GM21515 (cell line): ENCODE measurements at regions not wholly inside any gene's neighbourhood (a gene's known extent, or its start where the extent isn't known, plus 50 kb on each side); places are given as distances from the start of the nearest gene placed in this dataset.

ENCODE experiments used
- ATAC-seq: cut with Tn5 transposase; IDR thresholded peaks from one replicate; pipeline ENCODE4 v1.9.1; 2021; ENCODE audit not compliant: unreplicated experiment

DNA sequence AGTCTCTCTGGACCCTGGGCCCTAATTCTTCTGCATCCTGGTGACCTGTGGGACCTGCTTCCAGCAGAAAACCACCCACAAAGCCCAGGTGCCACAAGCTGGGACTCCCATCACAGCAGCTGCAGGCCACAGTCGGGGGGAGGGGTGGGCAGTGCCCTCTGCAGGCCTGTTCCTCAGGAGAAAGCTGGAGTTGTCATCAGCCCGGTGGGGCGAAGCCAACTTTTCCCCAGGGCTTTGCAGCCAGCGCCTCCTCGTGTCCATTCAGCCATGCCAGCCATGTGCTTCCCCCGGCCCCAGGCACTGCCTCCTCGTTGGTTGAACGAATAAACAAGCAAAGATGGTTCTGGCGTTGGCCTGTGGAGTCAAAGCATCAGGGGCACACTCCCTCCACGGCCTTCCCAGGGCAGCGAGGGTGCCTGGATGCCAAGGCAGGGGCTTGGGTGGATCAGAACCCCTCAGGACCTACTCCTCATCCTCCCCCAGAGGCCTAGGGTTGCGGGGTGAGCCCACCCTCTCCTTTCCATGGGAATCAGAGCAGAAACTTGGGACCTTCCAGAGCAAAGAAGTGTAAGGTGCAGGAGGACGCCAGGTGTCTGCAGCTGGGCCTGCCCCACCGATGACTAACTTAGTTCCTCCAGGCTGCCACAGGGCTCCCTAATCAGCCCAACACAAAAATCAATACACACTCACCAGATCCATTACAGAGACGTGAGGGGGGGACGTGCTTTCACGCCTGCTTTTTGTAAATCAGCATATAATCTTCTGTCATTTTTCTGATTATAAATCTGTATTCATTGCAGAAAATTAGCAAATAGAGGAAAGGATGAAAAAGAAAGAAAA, 75.7 kb upstream of the RAB6C start:
- no peak for ATAC-seq

DNA sequence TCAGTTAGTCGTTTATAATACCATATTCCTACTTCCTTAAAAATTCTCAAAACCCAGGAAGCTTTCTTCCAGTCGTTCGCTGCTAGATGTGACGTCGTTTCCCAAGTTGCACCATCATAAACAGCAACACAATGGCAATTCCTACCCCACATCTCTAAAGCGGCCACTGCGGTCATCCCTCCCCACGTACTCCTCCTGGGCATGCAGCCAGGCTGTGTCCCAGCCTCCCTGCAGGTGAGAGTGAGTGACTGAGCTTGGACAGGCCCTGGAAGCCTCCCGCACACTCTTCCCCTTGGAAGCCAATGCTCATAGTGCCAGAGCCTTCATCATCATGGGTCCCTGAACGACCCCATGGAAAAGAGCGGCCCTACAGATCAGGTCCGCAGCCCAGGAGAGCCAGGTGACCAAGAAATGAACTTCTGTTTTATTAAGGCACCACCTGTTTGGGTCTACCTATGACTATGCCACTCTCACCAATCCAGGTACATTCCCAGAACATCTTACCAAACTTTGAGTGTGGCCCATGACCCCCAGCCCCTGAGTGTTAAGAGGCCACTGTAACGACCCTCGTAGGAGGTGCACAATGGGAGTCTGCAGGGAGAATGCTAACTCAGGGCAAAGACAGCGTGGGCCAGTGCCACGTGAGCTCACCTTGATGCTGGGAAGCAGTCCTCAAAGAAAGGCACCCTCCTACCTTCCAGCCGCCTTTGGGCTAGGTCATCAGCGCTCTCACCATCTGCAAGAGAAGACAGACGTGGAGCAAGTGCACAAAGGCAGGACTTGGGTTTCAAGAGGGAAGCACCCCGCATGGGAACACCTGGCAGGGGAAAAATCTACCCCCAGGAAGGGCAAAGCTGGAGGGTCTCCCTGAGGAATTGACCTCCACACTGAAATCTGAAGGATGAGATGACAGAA, 74.7 kb upstream of the RAB6C start:
- ATAC-seq: no peak

DNA sequence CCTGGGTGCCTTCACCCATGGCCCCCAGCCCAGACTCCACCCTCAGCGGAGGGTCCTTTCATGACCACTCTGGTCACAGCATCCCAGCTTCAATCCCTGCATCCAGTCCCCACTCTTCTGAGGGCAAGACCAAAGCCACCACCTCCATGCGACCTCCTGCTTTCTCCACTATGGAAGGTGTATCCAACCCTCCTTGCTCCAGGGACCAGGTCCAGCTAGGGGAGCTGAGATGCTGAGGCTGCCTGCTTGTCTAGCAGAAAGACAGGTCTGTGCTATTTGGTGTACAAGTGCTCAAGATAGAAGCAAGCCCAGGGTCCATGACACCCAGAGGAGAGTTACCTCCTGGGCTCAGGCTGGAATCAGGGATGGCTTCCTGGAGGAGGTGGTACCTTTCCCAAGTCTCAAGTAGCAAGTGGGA, 73.8 kb upstream of the RAB6C start:
- ATAC-seq: no peak

GRCh38 chr2:129906139-129906860, 73.2 kb upstream of the RAB6C start:
- no peak for ATAC-seq

GRCh38 chr2:129906861-129907235, 72.6 kb upstream of the RAB6C start:
- no peak for ATAC-seq

- no peak for ATAC-seq
These were observed 72.0 kb upstream of the RAB6C start for GRCh38 chr2:129907256-129907998.

GRCh38 chr2:129908721-129909373, 70.6 kb upstream of the RAB6C start:
- no peak for ATAC-seq

GRCh38 chr2:129909651-129910418, 69.6 kb upstream of the RAB6C start:
- no peak for ATAC-seq

DNA sequence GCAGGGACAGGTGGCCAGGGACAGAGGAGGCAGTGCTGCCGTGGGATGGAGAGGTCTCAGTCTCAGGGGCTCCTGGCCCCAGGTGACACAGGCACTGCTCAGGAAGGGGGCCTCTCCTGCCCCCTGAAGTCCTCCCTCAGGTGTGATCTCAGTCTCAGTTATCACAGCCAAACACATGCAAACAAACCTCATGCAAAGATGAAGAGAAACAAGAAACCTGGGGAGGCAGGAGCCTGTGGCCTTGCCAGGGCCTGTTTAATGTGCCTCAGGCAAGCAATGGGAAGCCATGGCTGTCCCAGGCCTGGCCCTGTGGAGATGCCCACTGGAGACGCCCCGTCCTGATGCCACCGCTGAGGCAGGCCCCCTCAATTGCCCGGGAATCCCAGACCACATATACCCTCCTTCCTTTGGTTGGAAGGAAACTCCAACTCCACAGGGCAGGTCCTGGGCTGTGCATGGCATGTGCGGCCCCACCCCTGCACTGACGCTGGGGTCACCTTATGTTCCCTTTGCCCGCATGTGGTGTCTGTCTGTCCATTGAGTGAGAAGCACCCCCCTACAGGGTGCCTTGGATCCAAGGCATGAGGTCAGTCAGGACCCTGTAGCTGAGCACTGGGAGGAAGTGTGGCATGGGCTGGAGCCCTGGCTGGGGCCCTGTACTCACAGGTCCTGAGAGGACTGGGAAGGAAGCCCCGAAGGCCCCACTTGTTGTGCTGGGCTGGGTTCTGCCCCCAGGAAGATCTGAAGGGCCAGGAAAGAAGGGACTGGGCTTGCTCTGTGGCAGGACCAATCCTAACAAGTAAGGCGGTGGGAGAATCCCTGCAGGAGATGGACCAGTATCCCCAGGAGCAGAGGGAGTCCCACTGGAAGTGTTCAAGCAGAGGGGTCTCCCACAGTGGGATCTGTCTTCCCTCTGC, 68.8 kb upstream of the RAB6C start:
- no peak for ATAC-seq

GRCh38 chr2:129911363-129912065, 68.0 kb upstream of the RAB6C start:
- ATAC-seq: no peak

- no peak for ATAC-seq
These were observed 67.2 kb upstream of the RAB6C start for GRCh38 chr2:129912066-129912820.

- no peak for ATAC-seq
These were observed 66.4 kb upstream of the RAB6C start for GRCh38 chr2:129912871-129913694.

DNA sequence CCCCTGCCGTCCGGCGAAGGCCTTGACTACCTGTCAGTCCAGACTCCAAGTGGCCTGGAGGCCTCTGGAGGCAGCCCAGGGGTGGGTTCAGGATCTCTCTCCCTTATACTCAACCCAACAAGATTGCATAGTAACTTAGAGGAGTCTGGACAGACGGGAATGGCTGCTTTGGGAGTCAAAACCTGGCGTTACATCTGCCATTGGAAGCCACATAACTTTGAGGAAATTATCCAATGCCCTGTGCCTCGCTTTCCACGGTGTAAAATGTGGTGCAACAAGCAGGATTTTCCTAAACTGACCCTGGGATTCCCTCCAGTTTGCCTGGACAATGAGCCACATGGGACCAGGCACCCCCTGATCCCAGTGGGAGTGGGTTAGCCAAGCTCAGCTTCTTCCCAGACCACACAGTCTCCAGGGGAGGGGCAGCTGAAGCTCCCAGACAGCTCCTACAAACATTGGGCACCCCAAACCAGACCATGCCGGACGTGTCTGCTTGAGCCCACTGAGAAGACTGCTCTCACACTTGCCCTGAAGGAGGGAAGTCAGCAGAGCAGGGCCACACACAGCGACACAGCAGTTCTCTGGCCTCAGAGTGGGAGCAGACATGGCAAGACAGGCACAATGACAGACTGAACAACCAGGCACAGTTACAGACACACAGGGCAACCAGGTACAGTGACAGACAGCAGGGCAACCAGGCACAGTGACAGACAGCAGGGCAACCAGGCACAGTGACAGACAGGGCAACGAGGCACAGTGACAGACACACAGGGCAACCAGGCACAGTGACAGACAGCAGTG, 65.6 kb upstream of the RAB6C start:
- ATAC-seq: no peak

DNA sequence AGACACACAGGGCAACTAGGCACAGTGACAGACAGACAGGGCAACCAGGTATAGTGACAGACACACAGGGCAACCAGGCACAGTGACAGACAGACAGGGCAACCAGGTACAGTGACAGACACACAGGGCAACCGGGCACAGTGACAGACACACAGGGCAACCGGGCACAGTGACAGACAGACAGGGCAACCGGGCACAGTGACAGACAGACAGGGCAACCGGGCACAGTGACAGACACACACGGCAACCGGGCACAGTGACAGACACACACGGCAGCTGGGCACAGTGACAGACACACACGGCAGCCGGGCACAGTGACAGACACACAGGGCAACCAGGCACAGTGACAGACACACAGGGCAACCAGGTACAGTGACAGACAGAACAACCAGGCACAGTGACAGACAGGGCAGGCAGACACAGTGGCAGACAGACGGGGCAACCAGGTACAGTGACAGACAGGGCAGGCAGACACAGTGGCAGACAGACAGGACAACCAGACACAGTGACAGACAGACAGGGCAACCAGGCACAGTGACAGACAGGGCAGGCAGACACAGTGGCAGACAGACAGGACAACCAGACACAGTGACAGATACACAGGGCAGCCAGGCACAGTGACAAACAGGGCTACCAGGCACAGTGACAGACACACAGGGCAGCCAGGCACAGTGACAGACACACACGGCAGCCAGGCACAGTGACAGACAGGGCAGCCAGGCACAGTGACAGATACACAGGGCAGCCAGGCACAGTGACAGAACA, 64.7 kb upstream of the RAB6C start:
- no peak for ATAC-seq
